ENCODE measurements at regions not wholly inside any gene's neighbourhood (a gene's known extent, or its start where the extent isn't known, plus 50 kb on each side); places are given as distances from the start of the nearest gene placed in this dataset.

- TF ChIP-seq, protein P1, sequence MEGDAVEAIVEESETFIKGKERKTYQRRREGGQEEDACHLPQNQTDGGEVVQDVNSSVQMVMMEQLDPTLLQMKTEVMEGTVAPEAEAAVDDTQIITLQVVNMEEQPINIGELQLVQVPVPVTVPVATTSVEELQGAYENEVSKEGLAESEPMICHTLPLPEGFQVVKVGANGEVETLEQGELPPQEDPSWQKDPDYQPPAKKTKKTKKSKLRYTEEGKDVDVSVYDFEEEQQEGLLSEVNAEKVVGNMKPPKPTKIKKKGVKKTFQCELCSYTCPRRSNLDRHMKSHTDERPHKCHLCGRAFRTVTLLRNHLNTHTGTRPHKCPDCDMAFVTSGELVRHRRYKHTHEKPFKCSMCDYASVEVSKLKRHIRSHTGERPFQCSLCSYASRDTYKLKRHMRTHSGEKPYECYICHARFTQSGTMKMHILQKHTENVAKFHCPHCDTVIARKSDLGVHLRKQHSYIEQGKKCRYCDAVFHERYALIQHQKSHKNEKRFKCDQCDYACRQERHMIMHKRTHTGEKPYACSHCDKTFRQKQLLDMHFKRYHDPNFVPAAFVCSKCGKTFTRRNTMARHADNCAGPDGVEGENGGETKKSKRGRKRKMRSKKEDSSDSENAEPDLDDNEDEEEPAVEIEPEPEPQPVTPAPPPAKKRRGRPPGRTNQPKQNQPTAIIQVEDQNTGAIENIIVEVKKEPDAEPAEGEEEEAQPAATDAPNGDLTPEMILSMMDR (conservative IDR thresholded peaks at IDR 0.05; ENCODE audit: low read depth, low read length), result no peak
- TF ChIP-seq EZH2 (IDR thresholded peaks at IDR 0.05; ENCODE audit: borderline replicate concordance, low read depth, low read length, poor library complexity, severe bottlenecking), result no peak
Measured at GRCh38 chr15:39459548-39459947, 121.3 kb upstream of the THBS1 start.
